ENCODE measurements at regions not wholly inside any gene's neighbourhood (a gene's known extent, or its start where the extent isn't known, plus 50 kb on each side); places are given as distances from the start of the nearest gene placed in this dataset.

GRCh38 chr1:25137106-25137505 lies 95.2 kb downstream of the SYF2 start:
- TF ChIP-seq CTCF (IDR thresholded peaks at IDR 0.05) (no peak), ZFX (IDR thresholded peaks at IDR 0.05; ENCODE audit: borderline replicate concordance) (no peak)
